Tibial nerve (tissue), 4 donors: ENCODE measurements at regions not wholly inside any gene's neighbourhood (a gene's known extent, or its start where the extent isn't known, plus 50 kb on each side); places are given as distances from the start of the nearest gene placed in this dataset.

Experiments
- CTCF ChIP-seq, 5 experiments: fragments of 200-600 bp in 3 of 5; fragments of 450-650 bp in 2 of 5; sonication (generic) in 3 of 5; IDR thresholded peaks; one replicate each; pipeline ENCODE4 v1.5.1; 2016 to 2019; ENCODE audit warnings: antibody characterized with exemption in 5 of 5, mild to moderate bottlenecking in 3 of 5, moderate library complexity in 2 of 5
- EP300 ChIP-seq, 2 donors: sonication (generic); formaldehyde crosslinking; IDR thresholded peaks; one replicate each; pipeline ENCODE4 v1.6.1; 2017; ENCODE audit warnings: antibody characterized with exemption in 2 of 2, mild to moderate bottlenecking in 1 of 2
- POLR2A ChIP-seq, 2 donors: fragments of 450-650 bp; IDR thresholded peaks; one replicate each; pipeline ENCODE4 v1.6.1; 2017; ENCODE audit warnings: antibody characterized with exemption in 2 of 2, mild to moderate bottlenecking in 2 of 2, moderate library complexity in 2 of 2

DNA sequence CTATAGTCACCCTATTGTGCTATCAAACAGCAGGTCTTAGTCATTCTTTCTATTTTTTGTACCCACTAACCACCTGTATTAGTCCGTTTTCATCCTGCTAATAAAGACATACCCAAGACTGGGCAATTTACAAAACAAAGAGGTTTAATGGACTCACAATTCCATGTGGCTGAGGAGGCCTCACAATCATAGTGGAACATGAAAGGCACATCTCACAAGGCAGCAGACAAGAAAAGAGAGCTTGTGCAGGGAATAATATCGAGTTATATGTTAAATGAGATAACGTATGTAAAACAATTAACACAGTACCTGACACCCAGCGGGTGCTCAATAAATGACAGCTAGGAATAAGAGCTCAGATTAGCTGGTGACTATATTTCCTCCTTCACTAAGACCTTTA is 88.1 kb upstream of the WDR44 start:
- no peak for TF ChIP-seq POLR2A (IDR thresholded peaks at IDR 0.05)
- TF ChIP-seq EP300 (IDR thresholded peaks at IDR 0.05), result no peak
- no peak for TF ChIP-seq CTCF (IDR thresholded peaks at IDR 0.05)
